ENCODE measurements at regions not wholly inside any gene's neighbourhood (a gene's known extent, or its start where the extent isn't known, plus 50 kb on each side); places are given as distances from the start of the nearest gene placed in this dataset.

GRCh38 chr4:167785523-167785922 is 306.8 kb upstream of the ANXA10 start (continued):
- TF ChIP-seq HDAC6 (IDR thresholded peaks at IDR 0.05; ENCODE audit: low read depth, low read length) = no peak
- TF ChIP-seq BACH1 (IDR thresholded peaks at IDR 0.05; ENCODE audit: low read length) = no peak
- TF ChIP-seq MAFK (IDR thresholded peaks at IDR 0.05; ENCODE audit: low read depth, low read length) = no peak
- no peak for TF ChIP-seq NRF1 (IDR thresholded peaks at IDR 0.05; ENCODE audit: low read depth, low read length)
- no peak for TF ChIP-seq SP2 (IDR thresholded peaks at IDR 0.05; ENCODE audit: low read length)
- TF ChIP-seq ATF3 (IDR thresholded peaks at IDR 0.05; ENCODE audit: insufficient read depth, low read depth, low read length) = no peak
